Choroid plexus epithelial cell (primary cell): ENCODE measurements at regions not wholly inside any gene's neighbourhood (a gene's known extent, or its start where the extent isn't known, plus 50 kb on each side); places are given as distances from the start of the nearest gene placed in this dataset.

ENCODE experiments used
- DNase-seq: peaks from one replicate; pipeline ENCODE4 v3.0.0-alpha.2; 2010; ENCODE audit warnings: low read depth
- H3K4me3 ChIP-seq: 2 replicates; pipeline ENCODE4 v1.5.1; 2011; ENCODE audit warnings: low read depth, mild to moderate bottlenecking, control low read depth, low read length, moderate library complexity
- TF ChIP-seq, protein P1 (sequence below): conservative IDR thresholded peaks from 2 replicates; pipeline ENCODE4 v1.5.1; 2011; ENCODE audit warnings: low read depth, mild to moderate bottlenecking, control low read depth, inconsistent platforms, low read length, moderate library complexity

- DNase-seq = no peak
- H3K4me3 ChIP-seq = no peak overlapping the region
- TF ChIP-seq, protein P1, sequence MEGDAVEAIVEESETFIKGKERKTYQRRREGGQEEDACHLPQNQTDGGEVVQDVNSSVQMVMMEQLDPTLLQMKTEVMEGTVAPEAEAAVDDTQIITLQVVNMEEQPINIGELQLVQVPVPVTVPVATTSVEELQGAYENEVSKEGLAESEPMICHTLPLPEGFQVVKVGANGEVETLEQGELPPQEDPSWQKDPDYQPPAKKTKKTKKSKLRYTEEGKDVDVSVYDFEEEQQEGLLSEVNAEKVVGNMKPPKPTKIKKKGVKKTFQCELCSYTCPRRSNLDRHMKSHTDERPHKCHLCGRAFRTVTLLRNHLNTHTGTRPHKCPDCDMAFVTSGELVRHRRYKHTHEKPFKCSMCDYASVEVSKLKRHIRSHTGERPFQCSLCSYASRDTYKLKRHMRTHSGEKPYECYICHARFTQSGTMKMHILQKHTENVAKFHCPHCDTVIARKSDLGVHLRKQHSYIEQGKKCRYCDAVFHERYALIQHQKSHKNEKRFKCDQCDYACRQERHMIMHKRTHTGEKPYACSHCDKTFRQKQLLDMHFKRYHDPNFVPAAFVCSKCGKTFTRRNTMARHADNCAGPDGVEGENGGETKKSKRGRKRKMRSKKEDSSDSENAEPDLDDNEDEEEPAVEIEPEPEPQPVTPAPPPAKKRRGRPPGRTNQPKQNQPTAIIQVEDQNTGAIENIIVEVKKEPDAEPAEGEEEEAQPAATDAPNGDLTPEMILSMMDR = no peak
Measured at GRCh38 chr7:73974948-73975926, 52.7 kb upstream of the ELN start.

DNA sequence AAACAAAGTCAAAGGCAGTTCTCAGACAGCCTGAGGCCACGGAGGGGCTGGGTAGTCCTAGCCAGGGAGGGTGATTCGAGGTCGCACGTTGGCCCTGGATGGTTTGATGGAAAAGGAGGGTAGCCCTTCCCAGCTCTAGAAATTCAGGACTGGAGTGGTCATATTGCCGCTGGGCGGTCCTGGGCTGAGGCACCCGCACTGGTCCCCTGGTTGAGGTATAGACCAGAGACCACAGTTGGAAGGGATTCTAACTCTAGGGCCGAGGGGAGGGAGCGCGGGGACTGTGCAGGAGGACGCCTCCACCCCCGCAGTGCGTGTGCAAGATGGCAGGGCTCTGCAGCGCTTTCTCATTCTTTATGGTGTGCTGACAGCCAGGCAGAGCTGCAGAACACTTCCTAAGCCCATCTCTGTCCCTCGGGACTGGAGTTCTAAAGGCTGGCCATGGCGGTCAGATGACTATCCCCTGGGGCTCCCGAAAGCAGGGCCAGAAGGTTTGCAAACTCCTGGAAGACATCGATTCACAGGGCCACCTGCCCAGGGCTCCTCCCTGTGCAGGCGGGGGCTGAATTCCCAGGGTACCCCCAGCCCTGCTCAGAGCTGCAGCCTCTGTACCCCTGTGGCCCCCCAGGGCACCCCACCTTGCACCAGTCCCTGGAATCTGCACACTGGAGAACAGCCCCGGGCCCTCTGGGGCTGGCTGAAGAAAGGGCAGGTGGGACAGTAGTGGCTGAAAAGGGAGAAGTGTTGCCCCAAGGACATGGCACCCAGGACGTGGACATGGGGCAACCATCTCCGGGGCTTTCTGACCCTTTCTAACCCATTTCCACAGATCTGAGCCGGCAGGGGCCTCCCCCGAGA lies 51.0 kb upstream of the ELN start:
- DNase-seq = no peak
- H3K4me3 ChIP-seq = no peak overlapping the region
- TF ChIP-seq, protein P1 = no peak

DNA sequence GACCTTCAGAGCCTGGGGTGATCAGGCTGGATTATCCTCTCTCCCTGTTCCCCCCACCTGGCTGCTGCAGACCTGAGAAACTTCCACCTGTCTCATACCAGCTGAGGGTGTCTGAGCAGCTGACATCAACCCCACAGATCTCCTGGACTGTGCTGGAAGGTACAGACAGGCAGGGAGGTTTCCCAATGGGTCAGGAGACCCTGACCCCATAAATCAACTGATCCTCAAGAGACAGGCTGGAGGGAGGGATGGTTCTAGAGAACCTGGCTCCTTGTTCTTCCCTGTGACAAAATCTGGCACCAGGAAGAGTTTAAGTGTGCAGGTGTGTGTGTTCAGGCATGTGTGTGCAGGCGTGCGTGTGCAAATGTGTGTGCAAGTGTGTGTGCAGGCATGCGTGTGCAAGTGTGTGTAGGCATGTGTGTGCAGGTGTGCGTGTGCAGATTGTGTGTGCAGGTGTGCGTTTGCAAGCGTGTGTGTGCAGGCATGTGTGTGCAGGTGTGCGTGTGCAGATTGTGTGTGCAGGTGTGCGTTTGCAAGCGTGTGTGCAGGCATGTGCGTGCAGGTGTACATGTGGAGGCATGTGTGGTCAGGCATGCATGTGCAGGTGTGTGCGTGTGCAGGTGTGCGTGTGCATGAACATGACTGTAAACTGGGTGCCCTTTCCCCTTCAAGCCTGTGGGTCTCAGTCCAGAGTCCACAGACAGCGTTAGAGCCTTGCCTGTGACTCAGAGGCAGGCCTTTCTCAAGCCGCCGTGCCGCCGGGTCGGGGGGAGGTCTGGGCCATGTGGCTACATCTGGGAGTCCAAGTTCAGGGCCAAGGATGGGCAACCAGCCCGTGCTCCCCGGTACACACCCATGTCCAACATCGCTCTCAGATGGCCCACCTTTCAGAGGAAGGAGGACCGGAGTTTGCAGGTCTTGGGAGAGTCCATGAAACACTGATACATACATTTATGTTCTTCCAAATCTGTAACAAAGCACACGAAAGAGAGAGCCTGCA lies 50.1 kb upstream of the ELN start:
- TF ChIP-seq, protein P1 = no peak
- DNase-seq = no peak
- no peak overlapping the region for H3K4me3 ChIP-seq
